ENCODE measurements at regions not wholly inside any gene's neighbourhood (a gene's known extent, or its start where the extent isn't known, plus 50 kb on each side); places are given as distances from the start of the nearest gene placed in this dataset.

DNA sequence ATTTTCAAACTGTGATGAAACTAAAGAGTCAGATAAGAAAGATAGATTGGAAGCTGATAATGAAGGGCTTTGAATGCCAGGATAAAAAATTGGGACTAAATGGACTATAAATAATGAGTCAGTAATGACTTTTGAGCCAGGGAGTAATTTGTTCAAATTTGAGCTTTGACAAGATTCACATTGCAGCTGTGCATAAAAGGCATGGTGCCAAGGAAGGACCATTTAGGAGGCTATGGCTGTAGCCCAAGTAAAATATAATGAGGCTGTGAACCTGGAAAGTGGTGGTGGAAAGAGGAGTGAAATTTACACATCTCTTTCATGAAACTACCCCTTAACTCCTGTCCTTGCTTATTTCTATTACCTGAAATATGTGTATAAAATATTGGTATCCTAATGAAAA is 218.5 kb downstream of the SLC6A15 start:
- no peak for DNase-seq (ENCODE audit: low spot score)
- in situ Hi-C loops (cut with HindIII; ENCODE audit: low sequenced_read_pairs): no loop called here

DNA sequence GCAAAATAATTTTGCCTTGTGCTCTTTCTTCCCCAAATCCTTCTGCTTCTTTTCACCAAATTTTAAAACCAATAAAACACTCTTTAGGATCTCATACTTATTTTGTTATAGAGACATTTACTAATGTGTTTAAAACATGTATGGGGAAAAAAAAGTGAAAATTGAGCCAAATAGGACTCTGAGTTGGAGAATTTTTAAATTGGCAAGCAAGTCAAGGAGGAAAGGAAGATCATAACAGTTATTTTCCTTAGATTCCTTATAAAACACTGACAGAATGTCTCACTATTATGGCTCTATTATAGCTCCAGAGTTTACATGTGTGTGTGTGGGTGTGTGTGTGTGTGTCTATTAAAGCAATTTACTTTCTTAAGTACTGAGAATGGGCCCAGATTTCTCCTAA is 220.5 kb downstream of the SLC6A15 start:
- in situ Hi-C loops (cut with HindIII; ENCODE audit: low sequenced_read_pairs): no loop called here
- no peak for DNase-seq (ENCODE audit: low spot score)

DNA sequence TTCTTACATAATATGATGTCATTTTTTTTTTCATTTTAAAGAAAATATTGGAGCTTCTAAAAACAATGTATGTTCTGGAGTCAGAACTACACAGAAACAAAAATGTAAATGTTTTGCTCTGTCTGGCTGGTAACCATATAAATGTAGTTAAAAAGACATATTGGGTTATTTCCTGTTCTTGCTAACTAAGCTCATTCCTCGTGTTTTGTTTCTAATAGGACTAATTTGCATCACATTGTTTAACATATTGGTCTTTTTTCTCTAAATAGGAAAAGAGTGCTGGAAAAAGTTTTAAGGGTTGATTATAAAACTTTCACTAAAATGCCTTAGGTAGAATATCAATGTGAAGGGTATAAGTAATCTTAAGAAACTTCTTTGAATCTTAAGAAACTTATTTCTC is 221.3 kb downstream of the SLC6A15 start:
- no peak for DNase-seq (ENCODE audit: low spot score)
- in situ Hi-C loops (cut with HindIII; ENCODE audit: low sequenced_read_pairs): no loop called here

DNA sequence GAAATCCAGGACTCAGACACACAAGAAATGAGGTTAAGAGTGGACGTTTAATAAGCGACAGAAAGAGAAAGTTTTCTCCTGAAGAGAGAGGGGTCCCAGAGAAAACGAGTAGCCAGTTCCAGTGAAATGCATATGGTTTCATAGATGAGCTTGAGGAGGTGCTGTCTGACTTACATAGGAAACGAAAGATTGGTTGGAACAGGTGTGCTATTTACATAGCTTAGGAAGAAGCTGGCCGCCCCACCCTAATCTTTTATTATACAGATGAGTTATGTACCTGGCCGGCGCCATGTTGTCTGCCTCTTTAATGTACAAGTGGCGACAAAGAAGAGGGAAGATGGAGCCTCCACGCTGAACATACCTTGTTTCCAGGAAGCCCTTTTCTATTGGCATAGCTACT is 223.0 kb downstream of the SLC6A15 start:
- in situ Hi-C loops (cut with HindIII; ENCODE audit: low sequenced_read_pairs): no loop called here
- DNase-seq (ENCODE audit: low spot score): no peak

DNA sequence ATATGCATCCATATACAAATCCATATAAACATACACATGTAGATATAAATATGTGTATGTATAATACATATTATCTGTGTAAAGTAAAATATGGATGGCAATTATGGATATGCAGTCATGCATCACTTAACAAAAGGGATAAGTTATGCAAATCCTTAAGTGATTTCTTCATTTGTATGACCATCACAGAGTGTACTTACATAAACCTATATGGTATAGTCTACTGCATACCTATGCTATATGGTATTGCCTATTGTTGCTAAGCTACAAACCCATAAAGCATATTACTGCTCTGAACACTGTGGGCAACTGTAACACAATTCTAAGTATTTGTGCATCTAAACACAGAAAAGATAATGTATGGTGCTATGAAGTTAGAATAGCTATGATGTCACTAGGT is 227.2 kb downstream of the SLC6A15 start:
- in situ Hi-C loops (cut with HindIII; ENCODE audit: low sequenced_read_pairs): no loop called here
- no peak for DNase-seq (ENCODE audit: low spot score)

DNA sequence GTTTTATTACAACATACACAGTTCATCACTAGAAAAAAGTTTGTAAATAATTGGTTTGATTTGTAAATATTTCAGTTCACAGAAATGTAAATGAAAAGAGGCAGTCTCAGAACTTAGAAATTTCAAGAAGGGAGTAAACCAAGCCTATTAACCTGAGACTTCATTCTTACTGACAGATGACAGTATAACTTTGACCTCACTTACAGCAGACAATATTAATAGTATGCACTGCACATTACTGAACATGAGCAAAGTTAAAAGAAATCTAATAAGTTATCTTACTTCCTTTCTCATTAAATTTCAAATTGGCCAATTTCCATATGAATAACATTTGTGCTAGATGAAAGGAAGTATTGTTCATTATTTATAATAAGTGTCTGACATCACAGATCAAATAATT is 235.8 kb downstream of the SLC6A15 start:
- in situ Hi-C loops (cut with HindIII; ENCODE audit: low sequenced_read_pairs): no loop called here
- DNase-seq (ENCODE audit: low spot score): no peak

DNA sequence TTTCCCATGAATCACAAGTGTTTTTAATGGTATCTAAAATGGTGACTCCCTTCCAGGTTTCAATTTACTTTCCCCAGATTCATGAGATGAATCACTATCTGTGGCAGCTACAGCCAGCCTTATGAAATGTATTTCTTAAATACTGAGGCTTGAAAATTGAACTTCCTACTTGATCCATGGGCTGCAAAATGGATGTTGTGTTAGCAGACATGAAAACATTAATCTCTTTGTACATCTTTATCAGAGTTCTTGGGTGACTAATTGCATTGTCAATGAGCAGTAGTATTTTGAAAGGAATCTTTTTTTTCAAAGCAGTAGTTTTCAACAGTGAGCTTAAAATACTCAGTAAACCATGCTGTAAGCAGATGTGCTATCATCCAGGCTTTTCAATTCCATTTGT is 250.8 kb downstream of the SLC6A15 start:
- DNase-seq (ENCODE audit: low spot score): no peak
- in situ Hi-C loops (cut with HindIII; ENCODE audit: low sequenced_read_pairs): no loop called here

DNA sequence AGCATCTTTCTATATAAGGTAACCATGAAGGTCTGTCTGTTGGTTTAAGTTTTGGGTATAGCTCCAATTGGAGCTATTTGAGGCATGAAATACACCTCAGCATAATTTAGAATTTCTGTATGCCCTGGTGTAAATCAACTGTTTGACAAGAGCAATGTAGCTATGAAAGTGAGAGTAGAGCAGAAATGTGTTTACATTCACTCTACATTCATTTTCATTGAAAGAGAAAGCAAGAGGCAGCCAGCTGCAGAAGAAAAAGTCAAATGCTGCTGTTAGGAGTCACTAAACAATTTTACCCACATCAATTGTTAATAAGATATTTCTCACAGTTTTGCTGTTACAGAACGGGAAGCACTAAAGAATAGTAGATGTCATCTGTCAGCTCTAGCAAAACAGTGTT is 252.5 kb downstream of the SLC6A15 start:
- in situ Hi-C loops (cut with HindIII; ENCODE audit: low sequenced_read_pairs): no loop called here
- DNase-seq (ENCODE audit: low spot score): no peak

DNA sequence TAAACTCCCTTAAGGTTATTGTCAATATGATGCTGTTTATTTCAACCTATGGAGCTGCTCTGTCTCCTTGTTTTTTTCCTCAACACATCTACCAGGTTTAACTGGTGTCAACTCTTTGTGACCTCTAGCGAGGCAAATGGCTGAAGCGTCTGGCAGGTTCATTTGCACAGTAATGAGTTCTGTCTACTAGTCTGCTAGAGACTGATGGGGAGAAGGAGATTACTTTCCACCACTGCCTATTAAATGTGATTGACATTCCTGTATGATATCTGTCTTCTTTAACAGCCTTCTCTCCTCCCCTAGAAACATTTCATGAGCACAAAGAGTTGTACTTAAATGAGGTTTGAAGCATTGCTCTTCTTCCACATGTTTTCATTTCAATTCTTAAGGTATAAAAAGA is 253.7 kb downstream of the SLC6A15 start:
- in situ Hi-C loops (cut with HindIII; ENCODE audit: low sequenced_read_pairs): no loop called here

DNA sequence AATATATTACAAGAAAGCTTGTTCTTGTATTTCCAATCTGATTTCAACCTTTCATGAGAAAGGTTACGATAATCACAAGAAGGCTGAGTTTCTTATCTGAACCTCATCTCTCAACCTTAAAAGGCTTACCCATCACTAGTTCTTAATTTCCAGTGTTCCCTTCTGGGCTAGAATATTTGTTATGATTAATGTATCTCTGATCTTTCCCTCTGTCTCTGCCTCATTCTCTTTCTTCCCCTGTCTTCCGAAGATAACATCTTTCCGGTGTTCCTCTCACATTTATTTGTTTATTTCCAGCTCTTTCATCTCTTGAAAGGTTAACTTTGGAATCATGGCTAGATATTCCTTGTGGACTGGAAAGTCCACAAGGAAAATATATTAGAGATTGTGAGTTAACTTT is 255.9 kb downstream of the SLC6A15 start:
- in situ Hi-C loops (cut with HindIII; ENCODE audit: low sequenced_read_pairs): no loop called here
- DNase-seq (ENCODE audit: low spot score): no peak

More for the DNA sequence above, 253.7 kb downstream of the SLC6A15 start:
- no peak for DNase-seq (ENCODE audit: low spot score)

DNA sequence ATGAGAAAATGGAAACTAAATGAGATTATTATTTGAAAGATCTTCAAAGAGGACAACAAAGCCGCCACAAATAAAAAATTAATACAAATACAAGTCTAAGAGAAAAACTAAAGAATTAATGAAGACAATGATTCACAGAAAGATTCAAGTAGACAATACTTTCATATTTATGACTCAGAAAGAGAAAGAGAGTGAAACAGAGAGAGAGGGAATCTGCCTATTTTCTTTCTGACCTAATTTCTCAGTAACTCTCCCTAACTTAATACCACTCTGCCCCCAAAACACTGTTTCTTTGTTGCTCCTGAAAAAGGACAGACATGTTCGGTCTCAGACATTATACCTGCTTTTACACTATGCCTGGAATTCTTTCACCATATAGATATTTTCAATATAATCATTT is 259.1 kb downstream of the SLC6A15 start:
- DNase-seq (ENCODE audit: low spot score): no peak

DNA sequence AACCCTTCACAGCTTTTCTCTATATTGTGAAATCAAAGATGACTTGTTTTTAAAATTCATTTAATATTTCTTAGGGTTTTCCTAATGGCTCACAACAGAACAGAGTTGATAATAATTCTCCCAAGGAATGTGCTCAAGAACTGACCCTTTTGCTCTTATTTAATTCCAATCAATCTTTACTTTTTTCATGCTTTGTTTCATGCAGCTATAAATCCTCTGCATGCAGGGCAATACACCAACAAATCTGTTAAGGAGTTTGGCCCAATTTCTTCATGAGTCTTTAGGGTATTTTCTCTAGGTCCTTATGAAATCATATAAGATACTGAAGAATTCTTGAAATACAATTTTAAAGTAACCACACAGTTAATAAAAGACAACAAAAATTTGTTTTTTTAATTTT is 264.2 kb downstream of the SLC6A15 start:
- DNase-seq (ENCODE audit: low spot score): no peak
- in situ Hi-C loops (cut with HindIII; ENCODE audit: low sequenced_read_pairs): no loop called here

More for the DNA sequence above, 259.1 kb downstream of the SLC6A15 start:
- in situ Hi-C loops (cut with HindIII; ENCODE audit: low sequenced_read_pairs): no loop called here

DNA sequence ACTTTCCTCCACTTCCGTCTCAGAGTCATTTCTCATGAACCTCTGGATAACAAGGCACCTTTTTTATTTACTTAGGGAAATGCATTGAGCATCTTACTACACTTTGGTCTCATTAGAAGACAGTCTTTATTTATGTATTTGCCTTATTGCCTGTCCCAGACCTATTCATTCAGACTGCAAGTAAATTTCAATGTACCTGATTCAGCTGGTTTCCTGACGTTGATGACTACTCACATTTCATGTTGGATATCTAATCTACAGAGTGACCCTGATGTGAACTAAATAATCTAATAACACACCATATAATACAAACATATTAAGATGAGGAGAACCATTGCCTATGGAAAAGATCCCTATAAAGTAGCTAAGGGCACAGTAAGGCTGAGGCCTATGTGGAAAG is 267.7 kb downstream of the SLC6A15 start:
- in situ Hi-C loops (cut with HindIII; ENCODE audit: low sequenced_read_pairs): no loop called here
- DNase-seq (ENCODE audit: low spot score): no peak

DNA sequence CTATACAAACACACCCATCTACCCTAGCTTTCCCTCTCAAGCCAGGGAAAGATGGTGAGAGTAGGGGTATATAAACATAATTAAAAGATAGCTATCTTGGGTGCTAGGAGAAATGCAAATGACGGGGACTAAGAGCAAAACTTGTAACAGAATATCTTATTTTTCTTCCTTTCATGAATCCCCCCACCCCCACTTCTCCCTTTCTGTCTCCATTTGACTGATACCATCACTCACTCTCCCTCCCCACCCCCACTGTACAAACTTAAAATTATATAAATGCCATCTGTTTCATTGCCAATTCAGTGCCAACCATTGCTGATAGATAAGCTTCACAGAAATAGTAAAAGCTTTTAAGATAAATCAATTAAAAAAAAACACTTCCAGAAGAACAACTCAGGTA is 268.6 kb downstream of the SLC6A15 start:
- in situ Hi-C loops (cut with HindIII; ENCODE audit: low sequenced_read_pairs): no loop called here
- no peak for DNase-seq (ENCODE audit: low spot score)

DNA sequence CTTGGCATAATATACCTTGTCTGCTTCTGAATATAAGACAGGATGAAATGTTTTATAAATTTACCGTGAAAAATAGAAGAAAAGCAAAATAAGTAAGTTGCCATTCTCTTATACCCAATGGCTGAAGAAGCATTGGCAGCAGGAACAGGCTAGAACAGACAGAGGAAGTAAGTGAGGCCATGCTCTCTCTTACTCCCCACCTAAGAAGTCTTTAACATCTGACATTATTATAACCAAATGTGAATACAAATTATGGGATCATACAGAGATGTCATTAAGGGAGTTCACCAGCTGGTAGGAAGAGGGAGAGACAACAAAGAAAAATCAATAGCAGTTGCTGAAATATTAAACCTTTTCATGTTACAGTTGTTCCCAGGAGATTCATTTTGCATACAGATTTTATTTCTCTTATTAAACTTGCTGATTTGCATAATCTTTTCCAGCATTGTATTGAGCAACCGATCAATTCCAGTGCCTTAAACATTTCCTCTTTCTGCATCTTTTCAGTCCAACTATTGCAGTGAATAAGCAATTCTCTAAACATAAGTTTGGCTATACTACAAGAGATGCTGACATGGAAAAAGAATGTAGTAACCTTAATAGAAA is 270.6 kb downstream of the SLC6A15 start:
- no peak for DNase-seq (ENCODE audit: low spot score)
- in situ Hi-C loops (cut with HindIII; ENCODE audit: low sequenced_read_pairs): no loop called here

DNA sequence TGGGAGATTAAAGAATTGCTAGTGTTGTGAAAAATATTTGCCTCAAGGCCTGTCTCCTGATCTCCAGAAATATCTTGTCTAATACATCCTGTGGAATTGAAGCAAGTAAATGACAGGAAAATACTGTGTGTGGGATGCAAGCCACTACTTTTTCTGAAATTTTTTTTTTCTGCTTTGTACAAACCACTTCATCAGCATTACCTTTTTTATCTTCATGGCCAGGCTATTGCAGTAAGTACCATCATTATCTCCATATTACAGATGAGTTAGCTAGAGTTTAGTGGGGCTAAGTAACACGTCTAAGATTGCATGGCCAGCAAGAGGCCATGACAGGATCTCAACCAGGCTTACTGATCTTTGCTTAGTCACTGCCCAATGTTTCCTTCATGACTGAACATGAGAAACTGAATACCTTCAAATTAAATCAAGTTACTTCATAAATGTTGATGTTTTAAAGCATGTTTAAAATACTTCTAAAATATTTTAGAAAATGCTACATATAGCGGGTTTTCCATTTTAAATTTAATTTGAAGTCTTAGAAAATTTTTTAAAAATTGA is 273.7 kb downstream of the SLC6A15 start:
- in situ Hi-C loops (cut with HindIII; ENCODE audit: low sequenced_read_pairs): no loop called here
- DNase-seq (ENCODE audit: low spot score): no peak

DNA sequence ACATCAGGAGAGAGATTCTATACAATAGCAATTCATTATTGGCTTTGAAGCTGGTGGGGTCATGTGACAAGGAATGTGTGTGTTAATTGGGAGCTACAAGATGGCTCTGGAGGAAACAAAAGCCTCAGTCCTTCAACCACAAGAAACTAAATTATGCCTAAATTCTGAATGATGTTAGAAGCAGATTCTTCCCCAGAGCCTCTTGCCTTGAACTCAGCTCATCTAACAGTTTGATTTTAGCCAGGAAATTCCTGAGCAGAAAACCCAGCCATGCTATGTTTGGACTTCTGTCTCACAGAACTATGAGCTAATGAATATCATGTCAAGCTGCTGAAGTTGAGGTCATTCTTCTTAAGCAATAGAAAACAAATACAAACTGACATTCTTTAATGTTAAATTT is 274.7 kb downstream of the SLC6A15 start:
- DNase-seq (ENCODE audit: low spot score): no peak
- in situ Hi-C loops (cut with HindIII; ENCODE audit: low sequenced_read_pairs): no loop called here

DNA sequence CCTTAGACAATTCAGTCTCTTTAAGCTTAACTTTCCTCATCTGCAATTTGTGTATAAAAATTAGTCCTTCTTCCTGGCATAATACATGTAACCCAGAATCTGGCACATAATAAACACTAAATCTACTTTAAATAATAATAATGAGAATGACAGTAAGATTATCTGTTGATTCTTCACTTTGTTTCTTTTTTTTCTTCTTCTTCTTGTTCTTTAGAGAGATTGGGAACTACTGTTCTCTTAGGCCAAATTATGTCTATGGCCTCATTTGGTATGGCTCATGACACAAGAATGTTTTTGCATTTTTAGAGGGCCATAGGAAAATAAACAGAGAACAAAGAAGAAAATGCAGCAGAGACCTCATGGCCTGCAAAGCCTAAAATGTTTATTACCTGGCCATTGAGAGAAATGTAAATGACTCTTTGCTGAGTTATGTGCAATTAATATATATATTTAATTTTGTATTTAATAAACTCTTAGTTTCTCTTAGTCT is 275.8 kb downstream of the SLC6A15 start:
- DNase-seq (ENCODE audit: low spot score): no peak
- in situ Hi-C loops (cut with HindIII; ENCODE audit: low sequenced_read_pairs): no loop called here

DNA sequence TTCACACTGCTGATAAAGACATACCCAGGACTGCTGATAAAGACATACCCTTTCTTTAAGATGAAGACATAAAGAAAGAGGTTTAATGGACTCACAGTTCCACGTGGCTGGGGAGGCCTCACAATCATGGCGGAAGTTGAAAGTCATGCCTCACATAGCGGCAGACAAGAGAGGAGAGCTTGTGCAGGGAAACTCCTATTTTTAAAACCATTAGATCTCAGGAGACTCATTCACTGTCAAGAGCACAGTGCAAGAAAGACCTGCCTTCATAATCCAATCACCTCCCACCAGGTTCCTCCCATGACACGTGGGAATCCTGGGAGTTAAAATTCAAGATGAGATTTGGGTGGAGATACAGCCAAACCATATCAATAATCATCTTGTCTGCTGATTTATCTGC is 278.1 kb downstream of the SLC6A15 start:
- in situ Hi-C loops (cut with HindIII; ENCODE audit: low sequenced_read_pairs): no loop called here
- DNase-seq (ENCODE audit: low spot score): no peak

DNA sequence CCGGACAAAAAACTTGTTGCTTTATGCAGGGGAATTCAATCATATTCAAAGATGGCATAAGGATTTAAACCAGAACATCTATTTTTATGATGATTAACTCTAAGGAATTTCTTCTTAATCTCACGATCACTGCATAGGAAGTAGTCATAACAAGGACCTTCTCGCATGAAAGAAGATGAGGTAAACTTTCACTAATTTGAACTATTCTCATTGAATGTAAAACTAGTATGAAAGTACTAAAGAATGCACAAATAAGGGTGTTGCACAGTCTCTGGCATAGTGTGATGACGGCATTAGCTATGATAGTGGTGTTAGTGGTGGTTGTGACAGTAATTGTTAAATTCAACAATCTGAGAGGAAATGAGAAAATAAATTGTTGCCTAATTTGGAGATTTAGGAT is 280.0 kb downstream of the SLC6A15 start:
- no peak for DNase-seq (ENCODE audit: low spot score)
- in situ Hi-C loops (cut with HindIII; ENCODE audit: low sequenced_read_pairs): no loop called here

DNA sequence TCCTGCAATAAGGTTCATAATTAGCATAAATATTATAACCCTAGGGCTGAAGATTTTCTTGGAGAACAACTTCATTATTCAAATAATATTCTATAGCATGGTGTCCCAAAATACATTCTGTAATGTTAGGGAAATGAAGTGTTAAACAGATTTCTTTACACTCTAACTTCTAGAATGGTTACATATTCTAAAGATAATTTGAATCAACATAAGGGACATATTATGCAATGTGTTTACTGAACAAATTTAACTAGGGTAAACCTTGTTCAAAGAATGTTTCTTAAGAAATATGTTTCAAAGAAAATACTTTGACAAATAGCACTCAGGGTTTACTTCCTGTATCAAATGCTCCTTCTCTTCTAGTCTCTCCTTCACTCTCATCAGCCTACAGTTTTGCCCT is 281.6 kb downstream of the SLC6A15 start:
- in situ Hi-C loops (cut with HindIII; ENCODE audit: low sequenced_read_pairs): no loop called here

More for the DNA sequence above, 281.6 kb downstream of the SLC6A15 start:
- no peak for DNase-seq (ENCODE audit: low spot score)

Data from G401 (cell line).